ES-I3 (cell line): ENCODE measurements at regions not wholly inside any gene's neighbourhood (a gene's known extent, or its start where the extent isn't known, plus 50 kb on each side); places are given as distances from the start of the nearest gene placed in this dataset.
"Not testable (repeated sequence)": the region's sequence is repeated elsewhere in the genome, so short reads cannot be mapped to it uniquely, and the experiment has no call there.

Experiments
- H3K36me3 ChIP-seq: 2 replicates; pipeline ENCODE4 v1.6.1; 2013; ENCODE audit warnings: mild to moderate bottlenecking, low read length, control low read depth, moderate library complexity; ENCODE audit not compliant: insufficient read depth
- H3K4me1 ChIP-seq: 2 replicates; pipeline ENCODE4 v1.6.1; 2013; ENCODE audit warnings: mild to moderate bottlenecking, control low read depth, low read length; ENCODE audit not compliant: insufficient read depth
- H3K9ac ChIP-seq: 2 replicates; pipeline ENCODE4 v1.6.1; 2013; ENCODE audit warnings: low read depth, mild to moderate bottlenecking, low read length, moderate library complexity
- H3K9me3 ChIP-seq: 2 replicates; pipeline ENCODE4 v1.6.1; 2013; ENCODE audit warnings: mild to moderate bottlenecking, low read length, moderate library complexity; ENCODE audit not compliant: control insufficient read depth, insufficient read depth

GRCh38 chr13:72561791-72562190, 165.6 kb downstream of the MZT1 start:
- no peaks in the 10 kb centered on the region for H3K36me3 ChIP-seq
- no peaks in the 10 kb centered on the region for H3K4me1 ChIP-seq
- no peaks in the 10 kb centered on the region for H3K9me3 ChIP-seq
- no peak overlapping the region for H3K9ac ChIP-seq

DNA sequence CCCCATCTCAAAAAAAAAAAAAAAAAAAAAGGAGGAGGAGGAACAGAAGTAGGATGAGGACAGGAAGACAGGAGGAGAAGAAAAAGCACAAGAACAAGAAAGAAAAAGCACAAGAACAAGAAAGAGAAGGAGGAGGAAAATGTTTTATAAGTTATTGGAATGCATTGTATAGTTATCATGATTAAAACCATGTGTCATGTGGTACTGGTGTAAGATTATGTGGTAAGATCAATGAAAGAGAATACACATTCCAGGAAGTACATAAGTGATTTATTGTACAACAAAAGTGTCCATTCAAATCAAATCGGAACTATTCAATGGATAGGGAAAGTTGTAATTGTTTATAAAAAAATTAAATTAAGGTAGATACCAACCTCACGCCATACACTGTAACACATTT, 167.7 kb downstream of the MZT1 start:
- H3K36me3 ChIP-seq, result no peaks in the 10 kb centered on the region
- H3K9ac ChIP-seq, result no peak overlapping the region
- H3K9me3 ChIP-seq, result no peaks in the 10 kb centered on the region
- H3K4me1 ChIP-seq, result no peaks in the 10 kb centered on the region

GRCh38 chr13:72556945-72557344, 170.5 kb downstream of the MZT1 start:
- Histone ChIP-seq H3K4me1 (no peaks in the 10 kb centered on the region), H3K9ac (no peak overlapping the region), H3K9me3 (no peaks in the 10 kb centered on the region; the same call in 1 of the 2 replicates), H3K36me3 (no peaks in the 10 kb centered on the region)

DNA sequence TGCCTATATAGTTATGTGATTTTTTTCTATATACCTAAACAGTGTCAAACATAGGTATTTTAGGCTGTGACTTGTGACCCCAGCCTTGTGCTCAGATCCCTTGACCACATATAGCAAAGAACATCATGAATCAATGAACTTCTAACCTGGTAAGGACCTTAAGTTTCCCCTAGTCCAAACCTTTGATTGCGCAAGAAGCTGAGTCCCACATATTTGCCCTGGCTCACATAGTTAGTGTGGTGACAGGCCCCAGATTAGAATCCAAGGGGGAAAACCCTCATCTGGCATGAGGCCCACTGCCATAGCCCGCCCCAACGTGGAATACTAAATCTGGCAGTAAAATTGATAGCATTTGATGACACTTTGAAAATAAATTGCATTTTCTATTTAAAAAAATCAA, 171.8 kb downstream of the MZT1 start:
- Histone ChIP-seq H3K4me1 (no peaks in the 10 kb centered on the region), H3K36me3 (no peaks in the 10 kb centered on the region), H3K9ac (no peak overlapping the region), H3K9me3 (no peaks in the 10 kb centered on the region; the same call in 1 of the 2 replicates)

- no peak overlapping the region for H3K9ac ChIP-seq
- H3K36me3 ChIP-seq, result no peaks in the 10 kb centered on the region
- no peaks in the 10 kb centered on the region; the same call in 1 of the 2 replicates for H3K9me3 ChIP-seq
- no peaks in the 10 kb centered on the region for H3K4me1 ChIP-seq
These were observed 174.7 kb downstream of the MZT1 start for GRCh38 chr13:72552731-72553130.

- H3K9ac ChIP-seq, H3K36me3 ChIP-seq, H3K9me3 ChIP-seq, H3K4me1 ChIP-seq: not testable (repeated sequence)
These were observed 181.5 kb downstream of the MZT1 start for GRCh38 chr13:72545895-72546294.

GRCh38 chr13:72545030-72545719, 182.3 kb downstream of the MZT1 start:
- H3K9ac ChIP-seq, result no peak overlapping the region
- H3K36me3 ChIP-seq, result no peaks in the 10 kb centered on the region
- no peaks in the 10 kb centered on the region for H3K9me3 ChIP-seq
- H3K4me1 ChIP-seq, result no peaks in the 10 kb centered on the region

GRCh38 chr13:72544042-72544441, 183.4 kb downstream of the MZT1 start:
- H3K4me1 ChIP-seq, result no peaks in the 10 kb centered on the region
- no peaks in the 10 kb centered on the region for H3K9me3 ChIP-seq
- no peak overlapping the region for H3K9ac ChIP-seq
- H3K36me3 ChIP-seq, result no peaks in the 10 kb centered on the region

GRCh38 chr13:72542241-72542640, 185.2 kb downstream of the MZT1 start:
- Histone ChIP-seq H3K9ac (no peak overlapping the region), H3K36me3 (no peaks in the 10 kb centered on the region), H3K4me1 (no peaks in the 10 kb centered on the region), H3K9me3 (no peaks in the 10 kb centered on the region)

GRCh38 chr13:72541674-72542073, 185.8 kb downstream of the MZT1 start:
- Histone ChIP-seq H3K9me3 (no peaks in the 10 kb centered on the region), H3K9ac (no peak overlapping the region), H3K4me1 (no peaks in the 10 kb centered on the region), H3K36me3 (no peaks in the 10 kb centered on the region)

- H3K9me3 ChIP-seq, result no peaks in the 10 kb centered on the region
- no peaks in the 10 kb centered on the region for H3K36me3 ChIP-seq
- no peaks in the 10 kb centered on the region for H3K4me1 ChIP-seq
- H3K9ac ChIP-seq, result no peak overlapping the region
These were observed 186.5 kb downstream of the MZT1 start for GRCh38 chr13:72540881-72541280.

DNA sequence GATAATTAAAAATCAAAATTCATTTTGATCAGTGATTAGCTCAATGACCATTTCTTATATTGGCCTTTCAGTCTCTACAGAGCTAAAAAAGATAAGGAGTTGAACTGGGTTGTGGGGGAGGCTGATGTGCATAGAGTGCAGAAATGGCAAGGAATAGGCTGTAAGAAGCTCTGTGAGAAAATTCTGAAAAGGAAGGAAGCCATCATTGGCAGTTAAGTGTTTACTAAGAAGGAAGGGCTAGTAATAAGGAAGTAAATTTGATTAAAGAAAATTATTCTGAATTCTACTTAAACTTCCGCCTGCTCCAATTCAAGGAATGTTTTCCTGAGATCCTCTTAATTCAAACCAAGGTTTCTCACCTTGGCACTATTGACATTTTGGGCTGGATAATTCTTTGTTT, 187.5 kb downstream of the MZT1 start:
- H3K9me3 ChIP-seq, result no peaks in the 10 kb centered on the region
- no peak overlapping the region for H3K9ac ChIP-seq
- peaks cover 2% of the 10 kb centered on the region; the same call in 1 of the 2 replicates for H3K4me1 ChIP-seq
- no peaks in the 10 kb centered on the region for H3K36me3 ChIP-seq

- no peaks in the 10 kb centered on the region for H3K9me3 ChIP-seq
- H3K9ac ChIP-seq, result no peak overlapping the region
- no peaks in the 10 kb centered on the region for H3K36me3 ChIP-seq
- peaks cover 5% of the 10 kb centered on the region; the same call in 1 of the 2 replicates for H3K4me1 ChIP-seq
These were observed 189.6 kb downstream of the MZT1 start for GRCh38 chr13:72537782-72538181.

GRCh38 chr13:72537395-72537780, 190.0 kb downstream of the MZT1 start:
- no peaks in the 10 kb centered on the region for H3K36me3 ChIP-seq
- H3K9ac ChIP-seq, result no peak overlapping the region
- H3K4me1 ChIP-seq, result peaks cover 5% of the 10 kb centered on the region; the same call in 1 of the 2 replicates
- no peaks in the 10 kb centered on the region for H3K9me3 ChIP-seq

DNA sequence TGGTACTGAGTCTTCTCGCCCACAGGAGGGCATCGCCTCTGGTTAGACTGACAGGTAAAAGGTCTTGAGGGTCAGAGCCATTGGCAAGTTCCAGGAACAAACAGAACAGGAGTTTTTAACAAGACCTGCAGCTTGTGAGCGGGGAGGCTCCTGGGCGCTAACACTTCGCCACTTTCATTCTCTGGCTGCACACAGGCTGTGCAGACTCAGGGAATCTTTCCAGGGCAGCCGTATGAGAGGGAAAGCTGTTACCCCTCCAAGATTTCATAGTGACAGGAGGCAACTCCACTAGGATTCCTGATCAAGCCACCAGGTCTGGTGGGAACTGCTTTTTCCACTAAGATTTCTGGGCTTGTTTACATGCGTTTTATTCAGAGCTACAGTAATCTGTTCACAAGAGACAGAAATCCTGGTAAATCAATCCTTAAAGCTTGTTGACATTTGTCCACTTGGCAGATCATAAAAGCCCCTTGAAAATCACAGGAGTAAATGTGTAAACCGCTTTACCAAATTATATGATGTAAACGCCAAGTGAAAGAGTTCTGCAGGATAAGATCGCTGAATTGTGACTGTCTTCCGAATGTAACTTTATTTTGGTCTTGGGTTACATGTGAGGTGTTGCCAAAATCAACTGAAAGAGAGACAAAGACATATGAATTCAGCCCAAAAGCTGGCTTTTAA, 190.6 kb downstream of the MZT1 start:
- Histone ChIP-seq H3K9me3 (no peaks in the 10 kb centered on the region), H3K36me3 (no peaks in the 10 kb centered on the region), H3K9ac (no peak overlapping the region), H3K4me1 (peaks cover 5% of the 10 kb centered on the region; the same call in 1 of the 2 replicates)
